Keratinocyte (primary cell): ENCODE measurements at regions not wholly inside any gene's neighbourhood (a gene's known extent, or its start where the extent isn't known, plus 50 kb on each side); places are given as distances from the start of the nearest gene placed in this dataset.

ENCODE experiments used
- CTCF ChIP-seq, 3 experiments: IDR thresholded peaks in 1 of 3; conservative IDR thresholded peaks in 1 of 3; optimal IDR thresholded peaks in 1 of 3; 2 replicates in 2 of 3; 3 replicates in 1 of 3; pipeline versions ENCODE3 to v1.5.1; 2011; ENCODE audit warnings: low read length in 3 of 3, mild to moderate bottlenecking in 3 of 3, moderate library complexity in 2 of 3, control low read depth in 1 of 3, inconsistent platforms in 1 of 3; ENCODE audit not compliant: insufficient read depth in 2 of 3; ENCODE audit errors: extremely low read depth in 1 of 3
- EZH2 ChIP-seq: IDR thresholded peaks from one replicate; pipeline ENCODE4 v1.6.1; 2012; ENCODE audit warnings: inconsistent platforms, mild to moderate bottlenecking, low read length, moderate library complexity

GRCh38 chr6:130632277-130632676, 194.9 kb upstream of the SMLR1 start:
- no peak for TF ChIP-seq CTCF (optimal IDR thresholded peaks at IDR 0.05 in 1 of 3, IDR thresholded peaks at IDR 0.05 in 1 of 3, conservative IDR thresholded peaks at IDR 0.05 in 1 of 3; ENCODE audit: extremely low read depth in 1 of 3, insufficient read depth in 2 of 3, low read length in 3 of 3)
- TF ChIP-seq EZH2, result no peak
